ENCODE measurements at regions not wholly inside any gene's neighbourhood (a gene's known extent, or its start where the extent isn't known, plus 50 kb on each side); places are given as distances from the start of the nearest gene placed in this dataset.

- TF ChIP-seq CTCF (IDR thresholded peaks at IDR 0.05; ENCODE audit: extremely low read depth in 1 of 2, insufficient read depth in 1 of 2, low read depth in 1 of 2, low read length in 2 of 2) (no peak), EZH2 (IDR thresholded peaks at IDR 0.05; ENCODE audit: borderline replicate concordance, low read depth, low read length, severe bottlenecking) (no peak)
Measured at GRCh38 chr4:59700651-59701050, 1499.5 kb upstream of the ADGRL3 start.
